DND-41 (cell line): ENCODE measurements at regions not wholly inside any gene's neighbourhood (a gene's known extent, or its start where the extent isn't known, plus 50 kb on each side); places are given as distances from the start of the nearest gene placed in this dataset.

ENCODE experiments used
- EZH2 ChIP-seq: IDR thresholded peaks from 3 replicates; pipeline ENCODE4 v1.6.1; 2012; ENCODE audit warnings: borderline replicate concordance, low read depth, mild to moderate bottlenecking, moderate library complexity, low read length, inconsistent platforms; ENCODE audit not compliant: severe bottlenecking
- TF ChIP-seq, protein P1 (sequence below): IDR thresholded peaks from 2 replicates; pipeline ENCODE4 v1.5.1; 2012; ENCODE audit warnings: borderline replicate concordance, low read length, moderate library complexity, mild to moderate bottlenecking; ENCODE audit not compliant: poor library complexity, severe bottlenecking; ENCODE audit errors: extremely low read depth

DNA sequence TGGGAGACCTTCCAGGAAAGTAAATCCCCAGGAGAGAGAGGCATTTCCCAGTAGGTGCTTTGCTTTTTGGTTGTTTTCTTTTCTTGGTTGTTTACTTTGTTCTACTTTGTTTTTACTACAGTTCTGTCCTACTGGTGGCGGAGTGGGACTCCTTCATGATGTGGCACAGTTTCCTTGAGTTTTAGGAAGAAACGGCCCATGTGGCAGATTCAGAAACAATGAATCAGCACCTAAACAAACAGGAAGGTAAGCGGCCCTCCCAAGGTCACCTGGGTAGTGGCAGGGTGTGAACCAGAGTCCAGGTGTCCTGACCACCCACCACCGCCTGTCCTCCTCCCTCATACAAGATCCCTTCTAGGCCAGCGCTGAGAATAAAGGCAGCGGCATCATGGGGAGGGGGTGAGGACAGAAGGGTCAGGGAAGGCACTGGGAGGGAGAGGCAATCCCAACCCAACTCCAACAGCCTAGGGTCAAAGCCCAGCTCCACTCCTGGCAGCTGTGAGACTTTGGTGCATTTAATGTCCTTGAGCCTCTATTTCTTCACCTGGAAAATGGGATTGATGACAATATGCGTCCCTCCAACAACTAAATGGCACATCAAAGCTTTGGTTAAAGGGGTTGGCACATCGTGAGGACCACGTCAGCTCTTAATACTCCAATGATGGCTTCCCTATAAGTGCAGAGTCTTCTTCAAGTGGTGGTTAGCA, 111.5 kb upstream of the BCL2L14 start:
- TF ChIP-seq, protein P1, sequence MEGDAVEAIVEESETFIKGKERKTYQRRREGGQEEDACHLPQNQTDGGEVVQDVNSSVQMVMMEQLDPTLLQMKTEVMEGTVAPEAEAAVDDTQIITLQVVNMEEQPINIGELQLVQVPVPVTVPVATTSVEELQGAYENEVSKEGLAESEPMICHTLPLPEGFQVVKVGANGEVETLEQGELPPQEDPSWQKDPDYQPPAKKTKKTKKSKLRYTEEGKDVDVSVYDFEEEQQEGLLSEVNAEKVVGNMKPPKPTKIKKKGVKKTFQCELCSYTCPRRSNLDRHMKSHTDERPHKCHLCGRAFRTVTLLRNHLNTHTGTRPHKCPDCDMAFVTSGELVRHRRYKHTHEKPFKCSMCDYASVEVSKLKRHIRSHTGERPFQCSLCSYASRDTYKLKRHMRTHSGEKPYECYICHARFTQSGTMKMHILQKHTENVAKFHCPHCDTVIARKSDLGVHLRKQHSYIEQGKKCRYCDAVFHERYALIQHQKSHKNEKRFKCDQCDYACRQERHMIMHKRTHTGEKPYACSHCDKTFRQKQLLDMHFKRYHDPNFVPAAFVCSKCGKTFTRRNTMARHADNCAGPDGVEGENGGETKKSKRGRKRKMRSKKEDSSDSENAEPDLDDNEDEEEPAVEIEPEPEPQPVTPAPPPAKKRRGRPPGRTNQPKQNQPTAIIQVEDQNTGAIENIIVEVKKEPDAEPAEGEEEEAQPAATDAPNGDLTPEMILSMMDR, result no peak
- TF ChIP-seq EZH2, result no peak
